ENCODE measurements at regions not wholly inside any gene's neighbourhood (a gene's known extent, or its start where the extent isn't known, plus 50 kb on each side); places are given as distances from the start of the nearest gene placed in this dataset.

DNA sequence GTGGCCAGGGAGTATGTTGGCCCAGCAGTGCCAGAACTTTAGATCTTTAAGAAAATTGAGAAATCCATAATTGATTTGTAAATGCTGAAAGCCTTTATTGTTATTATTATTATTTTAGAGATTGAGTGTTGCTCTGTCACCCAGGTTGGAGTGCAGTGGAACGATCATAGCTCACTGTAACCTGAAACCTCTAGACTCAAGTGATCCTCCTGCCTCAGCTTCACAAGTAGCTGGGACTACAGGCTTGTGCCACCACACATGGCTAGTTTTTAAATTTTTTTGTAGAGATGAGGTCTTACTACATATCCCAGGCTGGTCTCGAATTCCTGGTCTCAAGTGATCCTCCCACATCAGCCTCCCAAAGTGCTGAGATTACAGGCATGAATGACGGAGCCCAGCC lies 143.2 kb upstream of the CCDC68 start:
- no peak for TF ChIP-seq CTCF (conservative IDR thresholded peaks at IDR 0.05; ENCODE audit: low read depth, low read length)
- no peak for TF ChIP-seq EZH2 (IDR thresholded peaks at IDR 0.05; ENCODE audit: low read length, unreplicated experiment)
